ENCODE measurements at regions not wholly inside any gene's neighbourhood (a gene's known extent, or its start where the extent isn't known, plus 50 kb on each side); places are given as distances from the start of the nearest gene placed in this dataset.

GRCh38 chr4:52250154-52250553, 199.1 kb downstream of the SPATA18 start:
- no peak for TF ChIP-seq HINFP (tag; conservative IDR thresholded peaks at IDR 0.05; ENCODE audit: low read depth)
- TF ChIP-seq EHMT2 (IDR thresholded peaks at IDR 0.05) = no peak
- no peak for TF ChIP-seq ESRRA (IDR thresholded peaks at IDR 0.05; ENCODE audit: borderline replicate concordance, low read depth)
- no peak for TF ChIP-seq U2AF1 (optimal IDR thresholded peaks at IDR 0.05; ENCODE audit: low read depth, low read length)
- TF ChIP-seq ZBTB17 (CRISPR knock-in tag; IDR thresholded peaks at IDR 0.05) = no peak
- TF ChIP-seq U2AF2 (optimal IDR thresholded peaks at IDR 0.05; ENCODE audit: low read depth, low read length) = no peak
- TF ChIP-seq CTCF (IDR thresholded peaks at IDR 0.05 in 2 of 3, conservative IDR thresholded peaks at IDR 0.05 in 1 of 3; ENCODE audit: insufficient read depth in 2 of 3, low read depth in 1 of 3, low read length in 3 of 3) = no peak
- no peak for TF ChIP-seq MAX (CRISPR knock-in tag; IDR thresholded peaks at IDR 0.05)
- TF ChIP-seq HSF4 (CRISPR knock-in tag; IDR thresholded peaks at IDR 0.05; ENCODE audit: borderline replicate concordance) = no peak
- no peak for TF ChIP-seq ZNF785 (CRISPR knock-in tag; IDR thresholded peaks at IDR 0.05)
- no peak for TF ChIP-seq ZNF586 (CRISPR knock-in tag; conservative IDR thresholded peaks at IDR 0.05)
- no peak for TF ChIP-seq ELK1 (CRISPR knock-in tag; IDR thresholded peaks at IDR 0.05)
